ENCODE measurements at regions not wholly inside any gene's neighbourhood (a gene's known extent, or its start where the extent isn't known, plus 50 kb on each side); places are given as distances from the start of the nearest gene placed in this dataset.

- no peak overlapping the region for H3K27ac ChIP-seq (ENCODE audit: poor library complexity, severe bottlenecking)
- H3K27me3 ChIP-seq (ENCODE audit: insufficient read depth, poor library complexity, severe bottlenecking), result no peaks in the 10 kb centered on the region
- H3K4me3 ChIP-seq (ENCODE audit: severe bottlenecking), result no peak overlapping the region
- DNase-seq (ENCODE audit: low spot score) (no peak), ATAC-seq (ENCODE audit: low read depth) (peak; percentile 73; the same call in 2 of the 3 replicates)
- TF ChIP-seq, protein P1, sequence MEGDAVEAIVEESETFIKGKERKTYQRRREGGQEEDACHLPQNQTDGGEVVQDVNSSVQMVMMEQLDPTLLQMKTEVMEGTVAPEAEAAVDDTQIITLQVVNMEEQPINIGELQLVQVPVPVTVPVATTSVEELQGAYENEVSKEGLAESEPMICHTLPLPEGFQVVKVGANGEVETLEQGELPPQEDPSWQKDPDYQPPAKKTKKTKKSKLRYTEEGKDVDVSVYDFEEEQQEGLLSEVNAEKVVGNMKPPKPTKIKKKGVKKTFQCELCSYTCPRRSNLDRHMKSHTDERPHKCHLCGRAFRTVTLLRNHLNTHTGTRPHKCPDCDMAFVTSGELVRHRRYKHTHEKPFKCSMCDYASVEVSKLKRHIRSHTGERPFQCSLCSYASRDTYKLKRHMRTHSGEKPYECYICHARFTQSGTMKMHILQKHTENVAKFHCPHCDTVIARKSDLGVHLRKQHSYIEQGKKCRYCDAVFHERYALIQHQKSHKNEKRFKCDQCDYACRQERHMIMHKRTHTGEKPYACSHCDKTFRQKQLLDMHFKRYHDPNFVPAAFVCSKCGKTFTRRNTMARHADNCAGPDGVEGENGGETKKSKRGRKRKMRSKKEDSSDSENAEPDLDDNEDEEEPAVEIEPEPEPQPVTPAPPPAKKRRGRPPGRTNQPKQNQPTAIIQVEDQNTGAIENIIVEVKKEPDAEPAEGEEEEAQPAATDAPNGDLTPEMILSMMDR (IDR thresholded peaks at IDR 0.05; ENCODE audit: poor library complexity, severe bottlenecking), result no peak
- H3K4me1 ChIP-seq (ENCODE audit: insufficient read depth, poor library complexity, severe bottlenecking), result no peaks in the 10 kb centered on the region
- H3K36me3 ChIP-seq (ENCODE audit: low read depth), result no peaks in the 10 kb centered on the region
- no peaks in the 10 kb centered on the region for H3K9me3 ChIP-seq (ENCODE audit: severe bottlenecking)
Observed at GRCh38 chr2:174662459-174662858, 64.9 kb upstream of the WIPF1 start.

DNA sequence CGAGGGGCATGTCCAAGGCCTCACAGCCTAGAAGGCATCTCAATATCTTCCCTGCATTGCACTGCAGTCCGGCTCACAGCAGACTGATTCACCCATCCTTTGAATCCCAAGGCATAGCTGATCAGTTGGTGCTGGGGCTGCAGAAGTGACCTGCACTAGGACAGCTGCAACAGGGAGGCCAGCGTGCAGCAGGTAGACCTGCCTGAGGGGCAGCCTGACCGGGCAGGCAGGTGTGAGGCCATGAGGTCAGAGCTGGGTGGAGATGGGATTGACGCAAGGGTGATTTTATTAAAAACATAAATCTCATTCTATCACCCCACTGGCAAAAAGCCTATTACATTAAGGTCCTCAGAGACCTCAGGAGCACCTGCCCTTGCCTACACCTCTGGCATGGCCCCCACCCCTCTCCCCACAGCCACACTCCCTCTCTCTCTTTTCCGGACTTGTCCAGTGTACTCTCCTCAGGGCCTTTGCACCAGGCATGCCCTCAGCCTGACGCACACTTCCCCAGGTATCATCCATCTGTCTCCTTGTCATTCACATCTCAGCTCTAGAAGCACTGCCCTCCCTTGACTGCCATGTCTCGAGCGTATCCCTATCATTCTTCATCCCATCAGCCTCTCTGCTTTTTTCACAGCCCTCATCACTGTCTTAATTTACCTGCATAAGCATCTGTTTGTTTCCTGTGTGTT, 63.5 kb upstream of the WIPF1 start:
- TF ChIP-seq, protein P1 (IDR thresholded peaks at IDR 0.05; ENCODE audit: poor library complexity, severe bottlenecking), result no peak
- no peak overlapping the region for H3K27ac ChIP-seq (ENCODE audit: poor library complexity, severe bottlenecking)
- no peaks in the 10 kb centered on the region for H3K36me3 ChIP-seq (ENCODE audit: low read depth)
- no peaks in the 10 kb centered on the region for H3K4me1 ChIP-seq (ENCODE audit: insufficient read depth, poor library complexity, severe bottlenecking)
- DNase-seq (ENCODE audit: low spot score) (no peak), ATAC-seq (ENCODE audit: low read depth) (no peak)
- no peaks in the 10 kb centered on the region for H3K9me3 ChIP-seq (ENCODE audit: severe bottlenecking)
- no peaks in the 10 kb centered on the region for H3K27me3 ChIP-seq (ENCODE audit: insufficient read depth, poor library complexity, severe bottlenecking)
- H3K4me3 ChIP-seq (ENCODE audit: severe bottlenecking), result no peak overlapping the region

GRCh38 chr2:174659069-174659900, 61.7 kb upstream of the WIPF1 start:
- Histone ChIP-seq H3K4me3 (ENCODE audit: severe bottlenecking) (no peak overlapping the region), H3K27ac (ENCODE audit: poor library complexity, severe bottlenecking) (no peak overlapping the region), H3K36me3 (ENCODE audit: low read depth) (no peaks in the 10 kb centered on the region), H3K9me3 (ENCODE audit: severe bottlenecking) (no peaks in the 10 kb centered on the region), H3K4me1 (ENCODE audit: insufficient read depth, poor library complexity, severe bottlenecking) (no peaks in the 10 kb centered on the region), H3K27me3 (ENCODE audit: insufficient read depth, poor library complexity, severe bottlenecking) (no peaks in the 10 kb centered on the region)
- no peak for DNase-seq (ENCODE audit: low spot score)
- TF ChIP-seq, protein P1 (IDR thresholded peaks at IDR 0.05; ENCODE audit: poor library complexity, severe bottlenecking), result no peak
- no peak for ATAC-seq (ENCODE audit: low read depth)

DNA sequence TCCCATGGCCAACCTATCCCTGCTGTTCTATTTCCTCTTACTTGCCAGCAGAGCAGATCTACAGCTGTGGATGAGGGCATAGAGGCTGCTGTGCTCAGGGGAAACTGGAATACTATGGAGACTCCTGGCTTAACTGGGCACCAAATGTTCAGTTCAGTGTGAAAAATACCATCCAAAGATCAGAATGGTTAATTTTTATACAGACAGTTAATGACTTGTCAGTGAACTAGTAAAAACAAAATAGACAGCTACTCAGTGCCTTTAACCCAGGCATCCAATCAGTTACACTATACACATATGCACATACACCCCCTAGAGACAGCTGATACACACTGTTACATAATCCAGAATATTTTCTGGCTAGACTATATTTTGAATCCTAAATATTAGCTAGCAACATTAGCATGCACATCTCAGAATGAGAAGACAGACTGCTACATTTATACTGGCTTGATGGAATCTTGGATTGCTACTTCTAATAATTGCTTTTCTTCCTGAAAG, 59.1 kb upstream of the WIPF1 start:
- DNase-seq (ENCODE audit: low spot score) (no peak), ATAC-seq (ENCODE audit: low read depth) (no peak)
- Histone ChIP-seq H3K9me3 (ENCODE audit: severe bottlenecking) (no peaks in the 10 kb centered on the region), H3K27me3 (ENCODE audit: insufficient read depth, poor library complexity, severe bottlenecking) (no peaks in the 10 kb centered on the region), H3K36me3 (ENCODE audit: low read depth) (no peaks in the 10 kb centered on the region), H3K4me1 (ENCODE audit: insufficient read depth, poor library complexity, severe bottlenecking) (no peaks in the 10 kb centered on the region), H3K27ac (ENCODE audit: poor library complexity, severe bottlenecking) (no peak overlapping the region), H3K4me3 (ENCODE audit: severe bottlenecking) (no peak overlapping the region)
- TF ChIP-seq, protein P1 (IDR thresholded peaks at IDR 0.05; ENCODE audit: poor library complexity, severe bottlenecking), result no peak
